ENCODE measurements at regions not wholly inside any gene's neighbourhood (a gene's known extent, or its start where the extent isn't known, plus 50 kb on each side); places are given as distances from the start of the nearest gene placed in this dataset.

GRCh38 chr20:60064554-60065196 is 106.5 kb downstream of the CDH26 start:
- Mint-ChIP-seq H3K27me3 (peaks cover 3% of the 10 kb centered on the region), H3K9me3 (ENCODE audit: low read depth) (no peaks in the 10 kb centered on the region), H3K36me3 (no peaks in the 10 kb centered on the region), H3K4me3 (no peak overlapping the region), H3K27ac (no peak overlapping the region), H3K4me1 (peaks cover 4% of the 10 kb centered on the region)
- no peak for DNase-seq
- ATAC-seq = no peak
- CTCF ChIA-PET = no interaction called here

- peaks cover 4% of the 10 kb centered on the region for H3K4me1 Mint-ChIP-seq
- H3K27ac Mint-ChIP-seq = no peak overlapping the region
- ATAC-seq (no peak), DNase-seq (no peak)
- H3K27me3 Mint-ChIP-seq = peaks cover 5% of the 10 kb centered on the region
- CTCF ChIA-PET = no interaction called here
- no peaks in the 10 kb centered on the region for H3K36me3 Mint-ChIP-seq
- H3K4me3 Mint-ChIP-seq = no peak overlapping the region
- H3K9me3 Mint-ChIP-seq (ENCODE audit: low read depth) = no peaks in the 10 kb centered on the region
These were observed 107.7 kb downstream of the CDH26 start for GRCh38 chr20:60065741-60066437.

GRCh38 chr20:60066438-60066823 is 108.2 kb downstream of the CDH26 start:
- peaks cover 4% of the 10 kb centered on the region for H3K4me1 Mint-ChIP-seq
- DNase-seq = no peak
- peaks cover 5% of the 10 kb centered on the region for H3K27me3 Mint-ChIP-seq
- CTCF ChIA-PET = no interaction called here
- no peaks in the 10 kb centered on the region for H3K36me3 Mint-ChIP-seq
- ATAC-seq = no peak
- H3K9me3 Mint-ChIP-seq (ENCODE audit: low read depth) = no peaks in the 10 kb centered on the region
- no peak overlapping the region for H3K27ac Mint-ChIP-seq
- no peak overlapping the region for H3K4me3 Mint-ChIP-seq

- CTCF ChIA-PET = no interaction called here
- Mint-ChIP-seq H3K9me3 (ENCODE audit: low read depth) (no peaks in the 10 kb centered on the region), H3K36me3 (no peaks in the 10 kb centered on the region), H3K27ac (no peak overlapping the region), H3K4me1 (peaks cover 4% of the 10 kb centered on the region), H3K4me3 (no peak overlapping the region), H3K27me3 (peaks cover 9% of the 10 kb centered on the region)
- DNase-seq (no peak), ATAC-seq (no peak)
These were observed 110.3 kb downstream of the CDH26 start for GRCh38 chr20:60068509-60068908.

- H3K9me3 Mint-ChIP-seq (ENCODE audit: low read depth) = no peaks in the 10 kb centered on the region
These were observed 111.4 kb downstream of the CDH26 start for GRCh38 chr20:60069656-60070055.

GRCh38 chr20:60070791-60071190 is 112.6 kb downstream of the CDH26 start:
- no peaks in the 10 kb centered on the region for H3K4me1 Mint-ChIP-seq

More at GRCh38 chr20:60069656-60070055, 111.4 kb downstream of the CDH26 start:
- DNase-seq (no peak), ATAC-seq (no peak)
- H3K4me1 Mint-ChIP-seq = no peaks in the 10 kb centered on the region
- no peak overlapping the region for H3K27ac Mint-ChIP-seq
- H3K4me3 Mint-ChIP-seq = no peak overlapping the region
- H3K36me3 Mint-ChIP-seq = no peaks in the 10 kb centered on the region
- H3K27me3 Mint-ChIP-seq = peaks cover 9% of the 10 kb centered on the region
- CTCF ChIA-PET = no interaction called here

GRCh38 chr20:60071965-60072364 is 113.7 kb downstream of the CDH26 start:
- no peak for DNase-seq
- Mint-ChIP-seq H3K4me1 (no peaks in the 10 kb centered on the region), H3K36me3 (no peaks in the 10 kb centered on the region), H3K27ac (no peak overlapping the region), H3K4me3 (no peak overlapping the region), H3K27me3 (peaks cover 9% of the 10 kb centered on the region), H3K9me3 (ENCODE audit: low read depth) (no peaks in the 10 kb centered on the region)
- CTCF ChIA-PET = no interaction called here
- ATAC-seq = no peak

More at GRCh38 chr20:60070791-60071190, 112.6 kb downstream of the CDH26 start:
- H3K36me3 Mint-ChIP-seq = no peaks in the 10 kb centered on the region
- ATAC-seq = no peak
- peaks cover 9% of the 10 kb centered on the region for H3K27me3 Mint-ChIP-seq
- no peaks in the 10 kb centered on the region for H3K9me3 Mint-ChIP-seq (ENCODE audit: low read depth)
- DNase-seq = no peak
- no peak overlapping the region for H3K4me3 Mint-ChIP-seq
- no peak overlapping the region for H3K27ac Mint-ChIP-seq
- CTCF ChIA-PET = no interaction called here

- ATAC-seq (no peak), DNase-seq (no peak)
- Mint-ChIP-seq H3K4me3 (no peak overlapping the region), H3K27me3 (peaks cover 9% of the 10 kb centered on the region), H3K9me3 (ENCODE audit: low read depth) (no peaks in the 10 kb centered on the region), H3K27ac (no peak overlapping the region), H3K4me1 (no peaks in the 10 kb centered on the region), H3K36me3 (no peaks in the 10 kb centered on the region)
- CTCF ChIA-PET = interaction anchor here (0.7 kb wide), 1 partner anchor 190 kb away, joined by 3 read pairs; no protein-coding TSS in a partner anchor
These were observed 114.9 kb downstream of the CDH26 start for GRCh38 chr20:60073086-60073485.

- Mint-ChIP-seq H3K9me3 (ENCODE audit: low read depth) (no peaks in the 10 kb centered on the region), H3K36me3 (no peaks in the 10 kb centered on the region), H3K27ac (no peak overlapping the region), H3K4me3 (no peak overlapping the region), H3K4me1 (no peaks in the 10 kb centered on the region), H3K27me3 (peaks cover 8% of the 10 kb centered on the region)
- DNase-seq (no peak), ATAC-seq (no peak)
- CTCF ChIA-PET = interaction anchor here (0.7 kb wide), 1 partner anchor 190 kb away, joined by 3 read pairs; no protein-coding TSS in a partner anchor
These were observed 115.3 kb downstream of the CDH26 start for GRCh38 chr20:60073504-60073903.

GRCh38 chr20:60074276-60074675 is 116.1 kb downstream of the CDH26 start:
- peaks cover 7% of the 10 kb centered on the region for H3K27me3 Mint-ChIP-seq
- CTCF ChIA-PET = interaction anchor here (0.6 kb wide), 1 partner anchor 12 kb away, joined by 3 read pairs; no protein-coding TSS in a partner anchor
- no peak for DNase-seq

GRCh38 chr20:60078351-60079250 is 120.4 kb downstream of the CDH26 start:
- DNase-seq (no peak), ATAC-seq (no peak)
- Mint-ChIP-seq H3K27ac (no peak overlapping the region), H3K4me3 (no peak overlapping the region), H3K36me3 (no peaks in the 10 kb centered on the region), H3K4me1 (no peaks in the 10 kb centered on the region), H3K27me3 (no peaks in the 10 kb centered on the region), H3K9me3 (ENCODE audit: low read depth) (no peaks in the 10 kb centered on the region)
- CTCF ChIA-PET = no interaction called here

More at GRCh38 chr20:60074276-60074675, 116.1 kb downstream of the CDH26 start:
- Mint-ChIP-seq H3K36me3 (no peaks in the 10 kb centered on the region), H3K27ac (no peak overlapping the region), H3K9me3 (ENCODE audit: low read depth) (no peaks in the 10 kb centered on the region), H3K4me3 (no peak overlapping the region), H3K4me1 (no peaks in the 10 kb centered on the region)
- ATAC-seq = no peak

GRCh38 chr20:60080401-60080800 is 122.2 kb downstream of the CDH26 start:
- Mint-ChIP-seq H3K27ac (no peak overlapping the region), H3K27me3 (no peaks in the 10 kb centered on the region), H3K4me3 (no peak overlapping the region), H3K36me3 (no peaks in the 10 kb centered on the region), H3K9me3 (ENCODE audit: low read depth) (no peaks in the 10 kb centered on the region), H3K4me1 (no peaks in the 10 kb centered on the region)
- CTCF ChIA-PET = no interaction called here
- ATAC-seq = no peak
- no peak for DNase-seq

- Mint-ChIP-seq H3K9me3 (ENCODE audit: low read depth) (no peaks in the 10 kb centered on the region), H3K4me1 (peaks cover 3% of the 10 kb centered on the region), H3K27me3 (peaks cover 27% of the 10 kb centered on the region), H3K27ac (no peak overlapping the region), H3K36me3 (no peaks in the 10 kb centered on the region), H3K4me3 (no peak overlapping the region)
- DNase-seq (no peak), ATAC-seq (no peak)
- CTCF ChIA-PET = interaction anchor here (1.5 to 1.6 kb wide), 2 partner anchors 12 to 28 kb away, joined by 3 to 4 read pairs; no protein-coding TSS in a partner anchor
These were observed 127.4 kb downstream of the CDH26 start for GRCh38 chr20:60085551-60086132.
